Breast epithelium (tissue), 4 donors: ENCODE measurements at regions not wholly inside any gene's neighbourhood (a gene's known extent, or its start where the extent isn't known, plus 50 kb on each side); places are given as distances from the start of the nearest gene placed in this dataset.

ENCODE experiments used
- DNase-seq, 2 donors: peaks; one replicate each; pipeline ENCODE4 v3.0.0-alpha.2; 2019; ENCODE audit warnings: low spot score in 2 of 2
- H3K27ac ChIP-seq, 2 donors: fragments of 200-600 bp; sonication (generic) in 1 of 2; one replicate each; pipeline ENCODE4 v1.5.1; 2016 to 2019; ENCODE audit warnings: mild to moderate bottlenecking in 1 of 2
- H3K27me3 ChIP-seq, 2 donors: fragments of 200-600 bp; sonication (generic) in 1 of 2; one replicate each; pipeline versions ENCODE4 v1.5.1 to v1.6.0; 2017 to 2019; ENCODE audit warnings: control low read depth in 1 of 2, mild to moderate bottlenecking in 1 of 2
- H3K36me3 ChIP-seq: fragments of 200-600 bp; one replicate; pipeline ENCODE4 v1.5.1; 2019
- H3K4me1 ChIP-seq, 2 donors: fragments of 200-600 bp; sonication (generic); one replicate each; pipeline ENCODE4 v1.5.1; 2016 to 2019; ENCODE audit warnings: control low read depth in 1 of 2
- H3K4me3 ChIP-seq, 3 donors: fragments of 200-600 bp; sonication (generic); 1 replicate in 2 of 3; 2 replicates in 1 of 3; pipeline ENCODE4 v1.5.1; 2016 to 2019; ENCODE audit warnings: mild to moderate bottlenecking in 3 of 3, moderate library complexity in 2 of 3
- H3K9me3 ChIP-seq, 2 donors: fragments of 200-600 bp; sonication (generic) in 1 of 2; one replicate each; pipeline ENCODE4 v1.5.1; 2016 to 2019; ENCODE audit warnings: control low read depth in 1 of 2
- CTCF ChIP-seq, 3 donors: fragments of 450-650 bp; IDR thresholded peaks; one replicate each; pipeline ENCODE4 v1.5.1; 2016 to 2017; ENCODE audit warnings: antibody characterized with exemption in 3 of 3, mild to moderate bottlenecking in 3 of 3, moderate library complexity in 3 of 3
- POLR2A ChIP-seq: fragments of 450-650 bp; IDR thresholded peaks from one replicate; pipeline ENCODE4 v1.6.1; 2016; ENCODE audit warnings: antibody characterized with exemption, mild to moderate bottlenecking, moderate library complexity
- POLR2AphosphoS5 ChIP-seq, 3 donors: sonication (generic); formaldehyde crosslinking; IDR thresholded peaks; one replicate each; pipeline ENCODE4 v1.6.1; 2017; ENCODE audit warnings: antibody characterized with exemption in 3 of 3
- intact Hi-C: fragments of 100-400 bp; cut with DNase I; formaldehyde crosslinking; loops from one replicate; pipeline ENCODE4 v1.15.1; 2023; ENCODE audit warnings: low total_unique reads

GRCh38 chr9:31574006-31574765 lies 810.3 kb upstream of the ACO1 start:
- Histone ChIP-seq H3K9me3 (no peaks in the 10 kb centered on the region), H3K4me1 (no peaks in the 10 kb centered on the region), H3K4me3 (no peak overlapping the region), H3K27ac (no peak overlapping the region), H3K27me3 (no peaks in the 10 kb centered on the region), H3K36me3 (no peaks in the 10 kb centered on the region)
- no peak for DNase-seq
- TF ChIP-seq POLR2A: no peak
- intact Hi-C loops: no loop called here

GRCh38 chr9:31582071-31582470 lies 802.4 kb upstream of the ACO1 start:
- no peak for TF ChIP-seq POLR2A
- no peak for TF ChIP-seq CTCF (IDR thresholded peaks at IDR 0.05)
- TF ChIP-seq POLR2AphosphoS5 (IDR thresholded peaks at IDR 0.05): no peak
- no peak for DNase-seq

DNA sequence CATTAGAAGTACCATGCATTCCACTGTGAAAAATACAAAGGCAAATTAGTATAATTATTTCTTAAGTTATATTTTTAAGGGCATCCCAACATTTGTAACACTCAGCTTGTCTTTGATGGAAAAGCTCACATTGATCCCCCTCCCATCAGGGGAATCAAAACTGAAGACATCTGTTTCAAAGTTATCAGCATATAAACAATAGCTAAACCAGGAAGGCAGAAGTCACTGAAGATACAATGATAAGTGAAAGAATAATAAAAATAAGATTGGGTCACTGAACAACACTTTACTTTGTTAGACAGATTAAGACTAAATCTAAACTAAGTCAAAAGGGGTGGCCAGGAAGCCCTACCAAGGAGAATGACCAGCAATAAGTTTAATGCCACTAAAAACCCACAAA lies 801.9 kb upstream of the ACO1 start:
- intact Hi-C loops: no loop called here
- no peaks in the 10 kb centered on the region for H3K36me3 ChIP-seq
- TF ChIP-seq POLR2A: no peak
- no peaks in the 10 kb centered on the region for H3K4me1 ChIP-seq
- no peak for DNase-seq
- no peaks in the 10 kb centered on the region for H3K9me3 ChIP-seq
- H3K4me3 ChIP-seq: no peak overlapping the region
- no peak overlapping the region for H3K27ac ChIP-seq
- no peaks in the 10 kb centered on the region for H3K27me3 ChIP-seq

More at GRCh38 chr9:31582071-31582470, 802.4 kb upstream of the ACO1 start:
- no peaks in the 10 kb centered on the region for H3K36me3 ChIP-seq
- intact Hi-C loops: no loop called here
- no peak overlapping the region for H3K4me3 ChIP-seq
- H3K4me1 ChIP-seq: no peaks in the 10 kb centered on the region
- no peak overlapping the region for H3K27ac ChIP-seq
- no peaks in the 10 kb centered on the region for H3K27me3 ChIP-seq
- no peaks in the 10 kb centered on the region for H3K9me3 ChIP-seq

- no peak for DNase-seq
- H3K27me3 ChIP-seq: no peaks in the 10 kb centered on the region
- intact Hi-C loops: no loop called here
- no peaks in the 10 kb centered on the region for H3K4me1 ChIP-seq
- no peak overlapping the region for H3K27ac ChIP-seq
- no peaks in the 10 kb centered on the region for H3K36me3 ChIP-seq
- TF ChIP-seq POLR2AphosphoS5 (IDR thresholded peaks at IDR 0.05) (no peak), POLR2A (no peak), CTCF (IDR thresholded peaks at IDR 0.05) (no peak)
- H3K9me3 ChIP-seq: no peaks in the 10 kb centered on the region
- H3K4me3 ChIP-seq: no peak overlapping the region
These were observed 799.3 kb upstream of the ACO1 start for GRCh38 chr9:31585158-31585557.

DNA sequence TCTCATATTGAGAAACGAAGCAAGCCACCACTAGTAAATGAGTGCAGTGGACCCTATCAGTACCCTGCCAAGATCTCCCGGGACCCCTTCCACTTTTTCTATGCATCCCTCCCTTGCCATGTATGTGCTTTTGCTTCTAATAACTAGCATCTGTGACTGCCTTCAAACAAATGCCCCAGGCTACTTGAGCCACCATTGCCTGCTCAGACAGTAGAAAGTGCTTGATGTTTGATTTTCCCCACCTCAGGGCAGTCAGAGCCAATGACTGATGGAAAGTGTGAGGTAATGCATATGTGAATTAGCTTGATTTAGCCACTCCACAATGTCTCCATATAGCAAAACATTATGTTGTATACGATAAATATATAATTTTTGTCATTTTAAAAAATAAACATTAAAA lies 797.3 kb upstream of the ACO1 start:
- Histone ChIP-seq H3K4me3 (no peak overlapping the region), H3K27me3 (no peaks in the 10 kb centered on the region), H3K36me3 (no peaks in the 10 kb centered on the region), H3K27ac (no peak overlapping the region), H3K4me1 (no peaks in the 10 kb centered on the region), H3K9me3 (no peaks in the 10 kb centered on the region)
- DNase-seq: no peak
- TF ChIP-seq POLR2AphosphoS5 (IDR thresholded peaks at IDR 0.05) (no peak), CTCF (IDR thresholded peaks at IDR 0.05) (no peak)
- intact Hi-C loops: no loop called here

DNA sequence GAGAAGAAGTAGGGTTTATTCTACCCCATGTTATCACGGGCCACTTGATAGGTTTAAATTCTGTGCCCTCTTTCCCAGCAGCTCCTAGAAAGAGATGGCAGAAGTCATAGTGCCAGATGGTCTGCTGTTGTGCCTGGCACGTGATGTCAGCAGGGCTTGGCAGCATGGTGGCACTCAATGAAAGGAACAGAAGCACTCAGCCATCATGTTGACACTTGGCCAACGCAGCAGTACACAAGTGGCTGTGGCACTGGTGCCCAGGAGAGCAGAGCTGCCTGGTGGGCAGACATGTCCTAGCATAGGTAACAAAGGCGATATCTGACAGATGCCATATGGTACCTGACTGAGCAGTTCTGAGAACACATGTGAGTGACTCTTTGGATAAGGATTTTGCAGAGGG lies 796.4 kb upstream of the ACO1 start:
- H3K27ac ChIP-seq: no peak overlapping the region
- TF ChIP-seq CTCF (IDR thresholded peaks at IDR 0.05) (no peak), POLR2A (no peak), POLR2AphosphoS5 (IDR thresholded peaks at IDR 0.05) (no peak)
- no peak for DNase-seq
- H3K4me3 ChIP-seq: no peak overlapping the region
- no peaks in the 10 kb centered on the region for H3K4me1 ChIP-seq
- H3K36me3 ChIP-seq: no peaks in the 10 kb centered on the region
- H3K9me3 ChIP-seq: no peaks in the 10 kb centered on the region
- no peaks in the 10 kb centered on the region for H3K27me3 ChIP-seq
- intact Hi-C loops: no loop called here
